Fibroblast of lung (primary cell): ENCODE measurements at regions not wholly inside any gene's neighbourhood (a gene's known extent, or its start where the extent isn't known, plus 50 kb on each side); places are given as distances from the start of the nearest gene placed in this dataset.

ENCODE experiments used
- EZH2 ChIP-seq: IDR thresholded peaks from 2 replicates; pipeline ENCODE4 v1.5.1; 2012; ENCODE audit warnings: low read length, control low read depth, mild to moderate bottlenecking; ENCODE audit errors: missing control alignments
- TF ChIP-seq, protein P1 (sequence below), 2 donors: IDR thresholded peaks in 1 of 2; conservative IDR thresholded peaks in 1 of 2; 1 replicate in 1 of 2; 2 replicates in 1 of 2; pipeline ENCODE4 v1.5.1; 2011 to 2012; ENCODE audit warnings: low read length in 2 of 2, control low read depth in 1 of 2, inconsistent platforms in 1 of 2, low read depth in 1 of 2, mild to moderate bottlenecking in 1 of 2

DNA sequence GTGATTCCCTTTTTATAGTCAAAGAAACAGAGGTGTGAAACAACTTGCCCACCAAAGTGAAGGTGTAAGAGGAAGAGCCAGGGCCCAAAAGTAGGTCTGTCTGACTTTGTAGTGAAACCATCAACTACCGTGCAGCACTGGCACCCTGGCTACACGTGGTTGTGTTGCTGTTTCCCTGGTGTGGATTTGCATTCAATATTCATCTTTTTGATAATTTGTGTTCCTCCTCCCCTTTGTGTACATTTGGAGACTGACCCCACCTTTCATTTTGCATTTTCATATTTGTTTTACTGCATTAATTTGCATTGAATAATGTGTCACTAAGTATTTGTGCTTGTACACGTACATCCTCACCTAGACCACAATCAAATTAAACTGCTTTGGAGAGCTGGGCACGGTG is 873.8 kb upstream of the WWC1 start:
- TF ChIP-seq, protein P1, sequence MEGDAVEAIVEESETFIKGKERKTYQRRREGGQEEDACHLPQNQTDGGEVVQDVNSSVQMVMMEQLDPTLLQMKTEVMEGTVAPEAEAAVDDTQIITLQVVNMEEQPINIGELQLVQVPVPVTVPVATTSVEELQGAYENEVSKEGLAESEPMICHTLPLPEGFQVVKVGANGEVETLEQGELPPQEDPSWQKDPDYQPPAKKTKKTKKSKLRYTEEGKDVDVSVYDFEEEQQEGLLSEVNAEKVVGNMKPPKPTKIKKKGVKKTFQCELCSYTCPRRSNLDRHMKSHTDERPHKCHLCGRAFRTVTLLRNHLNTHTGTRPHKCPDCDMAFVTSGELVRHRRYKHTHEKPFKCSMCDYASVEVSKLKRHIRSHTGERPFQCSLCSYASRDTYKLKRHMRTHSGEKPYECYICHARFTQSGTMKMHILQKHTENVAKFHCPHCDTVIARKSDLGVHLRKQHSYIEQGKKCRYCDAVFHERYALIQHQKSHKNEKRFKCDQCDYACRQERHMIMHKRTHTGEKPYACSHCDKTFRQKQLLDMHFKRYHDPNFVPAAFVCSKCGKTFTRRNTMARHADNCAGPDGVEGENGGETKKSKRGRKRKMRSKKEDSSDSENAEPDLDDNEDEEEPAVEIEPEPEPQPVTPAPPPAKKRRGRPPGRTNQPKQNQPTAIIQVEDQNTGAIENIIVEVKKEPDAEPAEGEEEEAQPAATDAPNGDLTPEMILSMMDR (conservative IDR thresholded peaks at IDR 0.05 in 1 of 2, IDR thresholded peaks at IDR 0.05 in 1 of 2; ENCODE audit: low read depth in 1 of 2, low read length in 2 of 2) = no peak
- TF ChIP-seq EZH2 = no peak
